ENCODE measurements at regions not wholly inside any gene's neighbourhood (a gene's known extent, or its start where the extent isn't known, plus 50 kb on each side); places are given as distances from the start of the nearest gene placed in this dataset.

DNA sequence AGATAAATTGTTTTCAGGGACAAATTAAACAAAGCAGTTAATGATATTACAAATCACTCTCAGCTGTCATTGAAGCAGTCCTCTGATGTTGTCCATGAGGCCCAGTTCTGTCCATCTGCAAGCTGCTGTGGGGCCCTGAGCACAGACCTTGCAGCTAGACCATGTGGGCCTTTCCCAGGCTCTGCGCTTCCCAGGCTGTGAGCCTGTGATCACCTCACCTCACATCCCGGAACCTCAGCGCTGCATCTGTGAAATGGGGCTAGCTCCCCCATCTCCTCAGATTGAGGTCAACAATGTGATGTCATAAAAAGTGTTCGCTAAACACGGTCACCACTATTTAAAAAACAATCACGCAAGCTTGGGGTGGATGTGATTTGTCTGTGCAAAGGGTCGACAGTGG lies 51.9 kb upstream of the UQCRFS1 start:
- H3K36me3 ChIP-seq (ENCODE audit: control insufficient read depth in 2 of 4, insufficient read depth in 4 of 4, low read length in 3 of 4) = no peaks in the 10 kb centered on the region
- H3K9ac ChIP-seq (replicated peaks in 1 of 4; ENCODE audit: extremely low read depth in 1 of 4, low read depth in 3 of 4, low read length in 3 of 4) = no peak overlapping the region
- H2AFZ ChIP-seq (ENCODE audit: low read length) = no peak overlapping the region
- no peak overlapping the region for H4K8ac ChIP-seq (ENCODE audit: extremely low read depth, insufficient read depth, low read length)
- CTCF ChIA-PET (ENCODE audit: partially characterized antibody) = interaction anchor here (0.8 to 10.7 kb wide), 5 partner anchors 9 to 383 kb away, joined by 3 to 117 read pairs (median 5); no protein-coding TSS in a partner anchor
- no peak overlapping the region for H2BK5ac ChIP-seq (ENCODE audit: low read depth, low read length)
- 84% methylated on average over 7 of the region's 7 CpGs; no CpG with 5 or more reads in 1 of the 2 experiments for WGBS, 2 experiments (ENCODE audit: extremely low coverage in 1 of 2, insufficient coverage in 1 of 2, insufficient read length in 1 of 2, insufficient replicate concordance in 2 of 2, low coverage in 1 of 2, low lambda C conversion rate in 2 of 2, missing lambda C conversion rate in 1 of 2)
- no peak overlapping the region for H3K4ac ChIP-seq (replicated peaks; ENCODE audit: insufficient read length, low read depth, low read length)
- H2BK120ac ChIP-seq (replicated peaks; ENCODE audit: low read depth, low read length) = no peak overlapping the region
- no peaks in the 10 kb centered on the region; a peak in 3 of 7 replicates for H3K27me3 ChIP-seq (replicated peaks in 1 of 4; ENCODE audit: control insufficient read depth in 3 of 4, extremely low read depth in 1 of 4, insufficient read depth in 3 of 4, low read length in 3 of 4)
- no peaks in the 10 kb centered on the region for H3K79me1 ChIP-seq (ENCODE audit: low read depth, low read length)
- POLR2A ChIA-PET (ENCODE audit: partially characterized antibody) = no interaction called here
- no peak overlapping the region for H4K91ac ChIP-seq (replicated peaks; ENCODE audit: insufficient read length, low read length)
- peaks cover 0 to 6% (median 1%) of the 10 kb centered on the region in 4 experiments; a peak in 4 of 7 replicates for H3K4me1 ChIP-seq (replicated peaks in 1 of 4; ENCODE audit: control insufficient read depth in 3 of 4, insufficient read depth in 4 of 4, low read length in 3 of 4)
- H4K20me1 ChIP-seq (replicated peaks in 1 of 2; ENCODE audit: control insufficient read depth in 1 of 2, insufficient read depth in 2 of 2, low read length in 2 of 2) = no peaks in the 10 kb centered on the region
- H3K27ac ChIP-seq (ENCODE audit: low read depth, low read length) = no peak overlapping the region
- H2BK15ac ChIP-seq (ENCODE audit: low read length) = no peak overlapping the region
- FAIRE-seq (no peak), DNase-seq (ENCODE audit: low read depth in 1 of 2, low spot score in 2 of 2) (no peak)
- TF ChIP-seq GABPA (IDR thresholded peaks at IDR 0.05; ENCODE audit: borderline replicate concordance, insufficient read depth, low read length) = no peak
- H3K9me3 ChIP-seq (ENCODE audit: insufficient read depth in 2 of 2, low read depth in 1 of 2, low read length in 1 of 2) = no peaks in the 10 kb centered on the region; a peak in 1 of 4 replicates
- no peak overlapping the region for H3K23ac ChIP-seq (ENCODE audit: insufficient read length)
- H3K79me2 ChIP-seq (ENCODE audit: control insufficient read depth in 1 of 2, insufficient read depth in 2 of 2, low read length in 2 of 2) = no peaks in the 10 kb centered on the region
- H4K5ac ChIP-seq (ENCODE audit: insufficient read length, low read depth, low read length) = no peak overlapping the region
- no peaks in the 10 kb centered on the region for H3K23me2 ChIP-seq (ENCODE audit: low read depth, low read length)
- no peak overlapping the region for H2AK5ac ChIP-seq (ENCODE audit: low read depth, low read length)
- no peak overlapping the region for H3K4me2 ChIP-seq (ENCODE audit: insufficient read depth in 1 of 2, low read depth in 2 of 2, low read length in 2 of 2)
- no peak overlapping the region for H3K14ac ChIP-seq (ENCODE audit: insufficient read length)
- no peak overlapping the region for H3K18ac ChIP-seq (ENCODE audit: extremely low read depth, low read length)
- H3K56ac ChIP-seq (replicated peaks; ENCODE audit: insufficient read length, low read depth, low read length) = no peak overlapping the region
- no peak overlapping the region for H2BK20ac ChIP-seq (ENCODE audit: low read length)
- no peak overlapping the region for H3K4me3 ChIP-seq (ENCODE audit: extremely low read depth in 1 of 4, insufficient read depth in 2 of 4, low read depth in 3 of 4, low read length in 4 of 4)
- no peak overlapping the region for H2BK12ac ChIP-seq (ENCODE audit: low read depth, low read length)
